HAP-1 (cell line): ENCODE measurements at regions not wholly inside any gene's neighbourhood (a gene's known extent, or its start where the extent isn't known, plus 50 kb on each side); places are given as distances from the start of the nearest gene placed in this dataset.
"Not testable (repeated sequence)": the region's sequence is repeated elsewhere in the genome, so short reads cannot be mapped to it uniquely, and the experiment has no call there.

Source experiments
- DNase-seq, 2 experiments: peaks; one replicate each; pipeline ENCODE4 v3.0.0-alpha.2; 2016 to 2020; ENCODE audit warnings: low spot score in 2 of 2
- H3K27me3 ChIP-seq: fragments of 250-450 bp; sonication (Bioruptor Pico); 2 replicates; pipeline ENCODE4 v1.5.1; 2020; ENCODE audit warnings: low read depth, mild to moderate bottlenecking, moderate library complexity
- H3K36me3 ChIP-seq: fragments of 250-450 bp; sonication (Bioruptor Pico); replicated peaks from 2 replicates; pipeline ENCODE4 v1.5.1; 2020; ENCODE audit warnings: mild to moderate bottlenecking
- H3K4me1 ChIP-seq: fragments of 250-450 bp; sonication (Bioruptor Pico); 2 replicates; pipeline ENCODE4 v1.5.1; 2020; ENCODE audit warnings: mild to moderate bottlenecking
- H3K4me3 ChIP-seq: fragments of 250-450 bp; sonication (Bioruptor Pico); 2 replicates; pipeline ENCODE4 v1.5.1; 2020; ENCODE audit warnings: mild to moderate bottlenecking, moderate library complexity
- H3K9me3 ChIP-seq: fragments of 250-450 bp; sonication (Bioruptor Pico); 2 replicates; pipeline ENCODE4 v1.5.1; 2020; ENCODE audit warnings: mild to moderate bottlenecking, moderate library complexity
- in situ Hi-C: fragments of 300-500 bp; cut with MboI; formaldehyde crosslinking; loops from 3 replicates; pipeline ENCODE4 v1.14.3; 2020; ENCODE audit warnings: low sequenced_read_pairs, inconsistent platforms, mixed read lengths

DNA sequence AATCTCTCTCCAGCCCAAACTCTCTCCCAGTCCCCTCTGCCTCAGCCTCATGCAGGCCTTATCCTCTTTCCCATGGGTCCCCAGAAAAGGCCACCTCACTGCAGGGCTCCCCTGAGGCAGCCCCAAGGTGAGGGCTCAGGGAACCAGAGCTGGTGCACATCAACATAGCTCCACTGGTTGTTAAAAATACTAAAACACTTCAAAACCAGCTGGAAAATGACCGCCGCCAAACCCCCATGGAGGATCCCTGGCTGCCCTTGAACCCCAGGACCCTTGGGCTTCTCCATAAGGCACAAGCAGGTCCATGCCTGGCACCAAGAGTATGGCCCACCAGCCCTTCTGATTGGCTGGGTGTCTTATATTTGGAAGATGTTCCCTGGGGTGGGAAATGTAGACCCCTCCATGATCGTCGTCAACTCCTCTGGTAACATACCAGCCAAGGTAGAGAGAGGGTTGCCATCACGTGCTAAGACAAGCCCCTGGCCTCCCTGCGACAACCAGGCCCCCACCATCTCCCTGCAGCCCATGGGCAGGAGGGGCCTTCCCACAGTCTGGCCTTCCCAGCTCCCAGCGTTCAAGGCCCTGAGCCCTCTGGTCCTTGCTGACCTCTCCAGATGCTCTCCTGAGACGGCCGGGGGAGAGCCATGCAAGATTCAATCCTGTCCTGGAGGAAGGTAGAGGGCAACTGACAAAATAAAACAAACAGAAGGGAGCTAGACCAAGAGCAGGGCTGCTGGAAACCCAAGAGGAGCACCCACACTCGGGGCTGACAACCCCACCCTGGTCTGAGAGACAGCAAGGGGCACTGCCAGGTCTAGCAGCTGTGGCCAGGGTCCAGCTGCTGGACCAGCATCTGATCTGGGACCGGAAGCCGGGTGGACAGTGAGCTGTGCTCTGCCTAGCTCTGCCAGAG, 132.1 kb upstream of the PRR20G start:
- Histone ChIP-seq H3K9me3 (no peaks in the 10 kb centered on the region), H3K4me1 (peaks cover 20% of the 10 kb centered on the region), H3K4me3 (no peak overlapping the region), H3K36me3 (no peaks in the 10 kb centered on the region), H3K27me3 (no peaks in the 10 kb centered on the region)
- DNase-seq: no peak
- in situ Hi-C loops: no loop called here

DNA sequence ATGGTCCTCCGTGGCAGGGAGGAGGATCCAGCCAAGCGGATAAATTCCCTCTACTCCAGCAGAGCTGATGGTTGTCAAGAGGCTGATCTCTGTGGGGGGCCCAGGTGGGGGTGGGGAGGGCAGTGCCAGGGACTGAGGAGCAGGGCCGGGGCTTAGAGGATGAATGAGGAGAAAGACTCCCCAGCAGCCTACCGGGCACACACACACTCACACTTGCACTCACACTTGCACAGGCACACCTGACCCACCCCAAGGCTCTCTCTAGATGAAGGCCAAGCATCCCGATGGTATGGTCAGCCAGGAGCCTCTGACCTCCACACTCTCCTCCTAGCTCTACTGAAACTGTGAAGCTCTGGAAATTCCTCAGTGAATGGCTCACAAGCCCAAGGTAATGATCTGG, 131.3 kb upstream of the PRR20G start:
- no peaks in the 10 kb centered on the region for H3K27me3 ChIP-seq
- no peak for DNase-seq
- in situ Hi-C loops: no loop called here
- no peaks in the 10 kb centered on the region for H3K9me3 ChIP-seq
- H3K4me1 ChIP-seq: peaks cover 20% of the 10 kb centered on the region
- no peaks in the 10 kb centered on the region for H3K36me3 ChIP-seq
- H3K4me3 ChIP-seq: no peak overlapping the region

DNA sequence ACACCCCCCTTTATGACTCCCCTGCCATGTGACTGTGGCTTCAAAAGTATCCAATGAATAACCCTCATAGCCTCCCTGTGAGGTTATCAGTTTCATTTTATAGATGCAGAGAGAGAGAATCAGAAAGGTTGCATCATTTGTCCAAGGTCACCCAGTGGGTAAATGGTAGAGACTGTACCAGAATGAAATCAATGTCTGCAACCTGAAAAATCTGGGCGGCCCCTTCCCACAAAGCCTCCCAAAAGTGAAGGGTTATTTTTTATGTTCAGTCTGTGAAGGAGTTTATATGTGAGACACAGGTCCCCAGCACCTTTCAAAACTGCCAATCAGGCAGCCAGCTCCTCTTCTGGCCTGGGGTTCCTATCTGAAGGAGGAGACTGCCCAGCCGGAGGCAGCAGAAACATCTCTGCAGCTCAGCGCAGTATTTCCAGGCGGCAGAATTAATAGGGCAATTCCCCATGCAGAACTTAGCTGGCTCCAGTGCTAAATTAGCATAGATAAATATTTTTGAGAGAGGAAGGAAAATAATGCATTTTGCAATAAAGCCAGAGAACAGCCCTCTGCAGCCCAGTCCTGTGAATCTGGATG, 130.8 kb upstream of the PRR20G start:
- H3K27me3 ChIP-seq: no peaks in the 10 kb centered on the region
- in situ Hi-C loops: no loop called here
- DNase-seq: no peak
- no peaks in the 10 kb centered on the region for H3K9me3 ChIP-seq
- peaks cover 20% of the 10 kb centered on the region for H3K4me1 ChIP-seq
- H3K36me3 ChIP-seq: no peaks in the 10 kb centered on the region
- H3K4me3 ChIP-seq: no peak overlapping the region

DNA sequence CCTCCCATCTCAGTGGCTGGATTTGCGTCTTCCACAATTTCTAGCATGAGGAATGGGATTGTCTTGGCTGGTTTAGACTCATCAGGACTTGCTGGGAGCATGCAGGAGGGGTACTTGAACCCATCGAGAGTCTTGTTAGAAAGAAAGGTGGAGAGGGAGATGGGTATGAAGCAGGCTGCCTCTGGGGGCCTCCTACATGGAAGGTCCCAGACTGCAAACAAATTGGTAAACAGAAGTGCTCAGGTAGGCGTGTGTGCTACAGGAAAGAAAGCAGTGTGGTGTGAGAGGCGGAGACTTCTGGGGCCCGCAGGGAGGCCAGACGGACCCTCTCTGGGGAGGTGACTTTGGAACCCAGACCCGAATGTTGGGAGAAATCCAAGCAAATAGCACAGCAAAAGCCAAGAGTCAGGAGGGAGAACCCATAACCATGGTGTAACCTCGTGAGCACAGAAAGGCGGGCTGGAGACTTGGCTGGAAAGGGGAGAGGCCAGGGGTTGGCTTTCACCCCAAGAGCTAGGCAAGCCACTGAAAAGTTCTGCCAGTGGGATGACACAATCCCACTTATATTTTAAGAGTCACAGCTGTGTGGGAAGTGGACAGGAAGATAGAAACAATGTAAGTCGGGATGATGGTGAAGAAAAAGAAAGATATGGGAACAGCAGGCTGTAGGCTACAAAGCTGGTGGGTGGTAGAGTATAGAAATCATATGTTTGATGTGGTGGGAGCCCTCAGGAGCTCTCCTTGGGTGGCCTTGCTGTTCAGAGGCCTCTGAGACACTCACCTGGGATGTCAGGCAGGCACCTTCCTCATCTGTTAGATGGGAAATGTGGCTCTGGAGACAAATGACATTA, 130.1 kb upstream of the PRR20G start:
- peaks cover 25% of the 10 kb centered on the region for H3K4me1 ChIP-seq
- no peak for DNase-seq
- no peaks in the 10 kb centered on the region for H3K27me3 ChIP-seq
- no peak overlapping the region for H3K4me3 ChIP-seq
- in situ Hi-C loops: no loop called here
- no peaks in the 10 kb centered on the region for H3K9me3 ChIP-seq
- H3K36me3 ChIP-seq: no peaks in the 10 kb centered on the region

DNA sequence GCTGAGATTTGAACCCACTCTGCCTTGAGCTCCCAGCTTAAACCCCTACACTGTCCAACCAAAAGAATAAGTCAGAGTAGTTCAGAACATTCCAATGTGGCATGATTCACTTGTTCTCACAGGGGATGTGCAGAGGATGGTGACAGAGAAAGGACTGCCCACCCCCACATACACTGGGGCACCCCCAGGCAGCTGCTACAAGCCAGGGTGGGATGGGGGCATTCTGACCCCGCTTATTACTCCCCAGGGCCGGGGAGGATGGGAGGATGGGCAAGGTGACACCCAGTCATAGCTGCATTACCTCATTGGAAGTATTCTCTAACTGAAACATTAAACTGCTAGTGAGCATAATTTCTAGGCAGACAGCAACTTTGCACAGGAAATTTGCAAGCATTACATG, 126.0 kb upstream of the PRR20G start:
- Histone ChIP-seq H3K36me3 (no peaks in the 10 kb centered on the region), H3K4me1 (peaks cover 32% of the 10 kb centered on the region), H3K4me3 (no peak overlapping the region), H3K27me3 (no peaks in the 10 kb centered on the region), H3K9me3 (no peaks in the 10 kb centered on the region)
- in situ Hi-C loops: no loop called here
- DNase-seq: no peak

DNA sequence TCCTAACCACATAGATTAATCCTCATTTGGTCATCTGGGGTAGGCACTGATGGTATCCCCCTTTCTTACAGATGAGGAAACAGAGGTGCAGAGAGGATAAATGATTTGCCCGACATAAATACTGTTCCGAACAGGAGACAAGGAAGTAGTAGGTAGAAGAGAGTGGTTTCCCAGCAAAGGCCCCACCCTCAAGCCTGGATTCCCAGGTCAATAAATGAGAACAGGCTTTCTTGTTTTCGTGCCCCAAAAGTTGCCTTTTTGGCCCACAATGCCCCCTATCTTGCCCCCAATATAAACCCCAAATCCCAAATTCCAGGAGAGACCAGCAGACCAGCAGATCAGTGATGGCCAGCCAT, 125.5 kb upstream of the PRR20G start:
- in situ Hi-C loops: no loop called here
- H3K36me3 ChIP-seq: no peaks in the 10 kb centered on the region
- no peaks in the 10 kb centered on the region for H3K9me3 ChIP-seq
- DNase-seq: no peak
- no peaks in the 10 kb centered on the region for H3K27me3 ChIP-seq
- H3K4me1 ChIP-seq: peaks cover 32% of the 10 kb centered on the region
- H3K4me3 ChIP-seq: no peak overlapping the region

DNA sequence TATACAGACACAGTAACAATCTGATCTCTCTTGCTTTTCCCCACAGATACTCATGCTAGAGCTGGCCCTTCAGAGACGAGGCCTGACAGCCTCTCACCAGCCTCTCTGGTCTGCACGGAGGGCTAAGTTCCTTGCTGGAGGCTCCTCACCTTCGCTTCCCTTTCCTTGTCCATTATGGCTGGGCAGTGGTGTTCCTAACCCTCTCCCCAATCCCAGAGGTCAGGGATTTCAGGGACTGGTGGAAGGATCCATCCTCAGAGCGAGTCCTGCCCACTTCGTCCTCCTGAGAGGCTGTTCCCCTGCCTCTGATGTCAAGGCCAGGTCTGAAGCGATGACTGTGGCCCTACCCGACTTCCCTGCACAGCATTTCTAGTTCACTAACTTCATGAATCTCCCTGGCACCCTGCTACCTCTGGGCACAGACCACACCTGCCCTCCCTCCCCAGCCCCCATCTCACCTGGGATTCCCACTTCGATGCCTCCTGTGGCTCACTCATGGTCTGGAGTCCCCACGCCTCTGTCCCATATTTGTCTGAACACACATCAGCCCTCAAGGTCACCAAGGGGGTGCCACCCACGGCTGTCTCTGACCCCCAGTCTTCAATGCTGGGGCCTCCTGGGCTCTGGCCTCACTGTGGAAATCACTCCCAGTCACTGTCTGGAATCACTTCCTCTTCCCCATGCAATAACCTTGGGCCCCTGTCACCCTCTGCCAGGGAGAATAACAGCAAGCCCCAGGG, 124.9 kb upstream of the PRR20G start:
- H3K4me1 ChIP-seq: peaks cover 32% of the 10 kb centered on the region
- no peak overlapping the region for H3K4me3 ChIP-seq
- H3K27me3 ChIP-seq: no peaks in the 10 kb centered on the region
- DNase-seq: no peak
- in situ Hi-C loops: no loop called here
- H3K9me3 ChIP-seq: no peaks in the 10 kb centered on the region
- no peaks in the 10 kb centered on the region for H3K36me3 ChIP-seq

DNA sequence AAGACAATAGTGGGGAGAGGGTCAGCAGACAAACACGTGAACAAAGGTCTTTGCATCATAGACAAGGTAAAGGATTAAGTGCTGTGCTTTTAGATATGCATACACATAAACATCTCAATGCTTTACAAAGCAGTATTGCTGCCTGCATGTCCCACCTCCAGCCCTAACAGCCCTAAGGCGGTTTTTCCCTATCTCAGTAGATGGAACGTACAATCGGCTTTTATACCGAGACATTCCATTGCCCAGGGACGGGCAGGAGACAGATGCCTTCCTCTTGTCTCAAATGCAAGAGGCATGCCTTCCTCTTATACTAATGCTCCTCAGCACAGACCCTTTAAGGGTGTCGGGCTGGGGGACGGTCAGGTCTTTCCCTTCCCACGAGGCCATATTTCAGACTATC, 124.0 kb upstream of the PRR20G start:
- H3K27me3 ChIP-seq, H3K36me3 ChIP-seq, H3K9me3 ChIP-seq, H3K4me3 ChIP-seq, in situ Hi-C loops: not testable (repeated sequence)
- H3K4me1 ChIP-seq: peaks cover 32% of the 10 kb centered on the region
- peak; percentile 50 to 84 for DNase-seq

DNA sequence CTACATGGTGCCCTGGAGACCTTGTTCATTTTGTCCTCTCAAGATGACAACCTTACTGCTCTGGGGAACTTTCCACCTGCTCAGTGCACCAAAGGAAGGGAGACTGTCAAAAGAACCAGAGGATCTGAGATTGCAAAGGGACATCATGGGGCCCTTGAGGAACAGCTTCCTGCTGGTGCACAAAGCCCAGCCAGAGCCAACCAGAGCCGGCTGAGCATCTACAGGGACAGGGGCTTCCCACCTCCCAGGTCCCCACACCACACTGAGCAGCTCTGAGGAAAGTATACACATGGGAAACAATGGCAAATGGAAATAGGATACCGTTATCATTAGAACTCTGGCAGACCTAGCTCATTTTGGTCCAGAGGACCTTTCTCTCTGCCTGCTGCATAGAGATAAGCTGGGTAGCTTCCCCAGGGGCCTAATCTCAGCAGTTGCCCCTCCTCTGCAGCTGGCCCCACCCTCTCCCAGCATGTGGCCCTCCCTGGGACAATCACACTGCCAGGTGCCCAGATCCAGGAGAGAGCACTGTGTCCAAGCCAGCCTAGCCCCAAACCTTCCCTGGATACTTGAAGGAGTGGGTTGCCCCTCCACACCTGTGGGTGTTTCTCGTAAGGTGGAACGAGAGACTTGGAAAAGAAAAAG, 123.4 kb upstream of the PRR20G start:
- in situ Hi-C loops: no loop called here
- Histone ChIP-seq H3K9me3 (no peaks in the 10 kb centered on the region), H3K4me1 (peaks cover 26% of the 10 kb centered on the region), H3K36me3 (no peaks in the 10 kb centered on the region), H3K4me3 (no peak overlapping the region), H3K27me3 (no peaks in the 10 kb centered on the region)
- peak; percentile 68 to 78 for DNase-seq

DNA sequence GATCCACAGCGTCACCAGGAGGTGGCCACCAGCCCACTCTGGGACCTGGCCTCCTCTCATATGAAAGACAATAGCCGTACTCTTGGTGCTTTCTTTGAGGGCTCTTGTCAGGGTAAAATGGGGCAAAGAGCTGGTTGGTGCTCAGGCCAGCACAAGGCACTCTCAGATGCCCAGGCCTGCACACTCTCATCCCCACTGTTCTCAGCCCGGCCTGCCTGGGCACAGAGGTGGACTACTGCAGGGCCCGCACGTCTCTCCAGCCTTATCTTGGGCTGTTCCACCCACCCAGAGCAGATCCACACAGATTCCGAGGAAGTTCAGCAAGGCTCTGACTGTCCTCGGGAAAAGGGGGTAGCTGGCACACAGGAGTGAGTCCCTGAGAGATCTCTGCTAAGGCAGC, 122.8 kb upstream of the PRR20G start:
- Histone ChIP-seq H3K4me3 (no peak overlapping the region), H3K4me1 (peaks cover 21% of the 10 kb centered on the region), H3K36me3 (no peaks in the 10 kb centered on the region), H3K27me3 (no peaks in the 10 kb centered on the region), H3K9me3 (no peaks in the 10 kb centered on the region)
- DNase-seq: no peak
- in situ Hi-C loops: no loop called here

DNA sequence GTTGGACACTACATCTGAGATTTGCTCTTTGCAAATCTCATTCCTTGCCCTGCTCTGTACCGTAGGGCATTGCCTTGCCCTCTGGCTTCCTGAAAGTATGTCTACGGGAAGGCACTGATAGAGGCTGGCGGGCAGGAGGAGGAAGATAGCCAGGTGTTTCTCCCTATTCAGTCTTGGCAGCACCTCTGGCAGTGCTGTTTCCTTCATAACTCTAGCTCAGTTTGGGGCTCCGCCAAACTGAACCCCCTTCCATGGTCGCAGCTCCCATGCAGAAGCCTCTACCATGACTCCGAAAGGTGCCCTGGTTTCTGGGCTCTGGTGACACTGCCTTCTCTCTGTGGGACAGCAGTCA, 122.3 kb upstream of the PRR20G start:
- Histone ChIP-seq H3K27me3 (no peaks in the 10 kb centered on the region), H3K4me3 (no peak overlapping the region), H3K36me3 (no peaks in the 10 kb centered on the region), H3K9me3 (no peaks in the 10 kb centered on the region), H3K4me1 (peaks cover 21% of the 10 kb centered on the region)
- in situ Hi-C loops: no loop called here
- DNase-seq: no peak

DNA sequence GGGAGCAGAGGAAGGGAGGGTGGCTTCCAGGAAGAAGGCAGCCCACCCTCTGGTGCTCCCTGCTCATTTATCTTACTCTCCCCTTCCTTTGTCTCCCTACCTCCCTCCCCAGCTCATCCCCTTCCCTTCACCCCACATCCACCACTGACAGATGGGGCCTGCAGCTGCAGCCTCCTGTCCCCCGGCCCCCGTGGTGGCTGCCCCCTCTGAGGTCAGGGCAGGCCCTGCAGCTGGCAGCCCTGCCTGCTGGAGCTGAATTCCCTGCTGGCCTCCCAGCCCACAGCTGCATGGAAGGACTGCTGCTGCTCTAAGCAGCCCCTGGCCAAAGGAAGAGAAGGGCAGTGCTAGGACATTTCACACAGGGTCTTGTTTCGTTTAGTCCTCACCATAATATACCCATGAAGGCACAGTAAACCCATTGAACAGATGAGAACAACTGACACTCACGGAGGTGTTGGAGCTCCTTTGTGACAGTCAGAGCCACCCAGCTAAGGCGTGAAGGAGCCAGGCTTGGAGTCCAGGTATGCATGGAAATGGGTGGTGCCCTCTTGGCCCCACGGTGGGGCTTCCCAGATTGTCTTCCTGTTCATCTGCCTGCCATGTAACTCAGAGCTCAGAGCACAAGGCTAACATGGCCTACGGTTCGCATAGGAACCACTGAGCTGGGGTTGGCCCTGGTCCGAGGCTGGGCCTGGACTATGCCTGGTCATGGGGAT, 121.7 kb upstream of the PRR20G start:
- no peak for DNase-seq
- Histone ChIP-seq H3K9me3 (no peaks in the 10 kb centered on the region), H3K36me3 (no peaks in the 10 kb centered on the region), H3K4me1 (peaks cover 21% of the 10 kb centered on the region), H3K4me3 (no peak overlapping the region), H3K27me3 (no peaks in the 10 kb centered on the region)
- in situ Hi-C loops: no loop called here
